Iris pigment epithelial cell (primary cell): ENCODE measurements at regions not wholly inside any gene's neighbourhood (a gene's known extent, or its start where the extent isn't known, plus 50 kb on each side); places are given as distances from the start of the nearest gene placed in this dataset.

ENCODE experiments used
- DNase-seq: peaks from one replicate; pipeline ENCODE4 v3.0.0-alpha.2; 2011; ENCODE audit warnings: low read depth

GRCh38 chr12:59839514-59839913 is 243.7 kb downstream of the SLC16A7 start:
- DNase-seq = peak; percentile 60

DNA sequence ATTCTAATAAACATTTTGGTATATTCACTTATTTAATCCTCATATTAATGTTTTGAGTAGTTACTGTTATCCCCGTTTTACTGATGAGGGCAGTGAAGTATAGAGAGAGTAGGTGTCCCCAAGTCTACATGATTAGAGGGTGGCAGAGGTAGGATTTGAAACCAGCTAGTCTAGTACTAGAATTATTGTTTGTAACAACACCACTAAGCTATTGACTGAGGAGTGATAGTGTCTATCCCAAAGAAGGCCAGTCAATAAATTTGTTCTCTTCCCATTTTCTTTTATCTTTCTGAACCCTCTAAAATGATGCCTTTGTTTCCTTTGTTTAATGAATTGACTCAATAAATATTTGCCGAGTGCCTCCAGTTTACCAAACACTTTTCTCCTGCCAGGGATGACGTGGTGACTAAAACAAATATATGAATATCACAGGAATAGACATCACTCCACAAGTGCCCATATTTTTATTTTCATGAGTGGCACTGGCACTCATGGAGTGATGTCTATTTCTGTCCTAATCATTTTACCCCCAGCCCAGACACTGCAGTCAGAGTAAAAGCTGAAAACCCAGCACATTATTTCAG is 247.5 kb downstream of the SLC16A7 start:
- DNase-seq = no peak

GRCh38 chr12:59844750-59845149 is 248.9 kb downstream of the SLC16A7 start:
- no peak for DNase-seq

DNA sequence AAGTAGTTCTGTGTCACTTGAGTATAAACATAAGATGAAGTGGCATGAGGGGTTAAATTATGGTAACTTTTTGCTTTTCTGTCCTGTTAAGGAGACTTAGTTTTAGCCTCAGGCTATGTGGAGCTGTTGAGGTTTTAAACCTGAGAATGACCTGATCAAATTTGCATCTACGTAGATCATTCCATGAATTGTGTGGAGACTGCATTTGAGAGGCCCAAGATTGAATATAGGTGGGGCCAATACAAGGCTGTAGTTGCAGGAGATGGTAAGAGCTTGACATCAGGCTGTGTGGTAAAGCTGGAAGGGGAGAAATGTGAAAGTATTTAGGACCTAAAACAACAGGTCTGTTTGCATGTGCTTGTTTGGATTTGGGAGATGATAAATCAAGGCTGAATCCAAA is 249.5 kb downstream of the SLC16A7 start:
- no peak for DNase-seq

DNA sequence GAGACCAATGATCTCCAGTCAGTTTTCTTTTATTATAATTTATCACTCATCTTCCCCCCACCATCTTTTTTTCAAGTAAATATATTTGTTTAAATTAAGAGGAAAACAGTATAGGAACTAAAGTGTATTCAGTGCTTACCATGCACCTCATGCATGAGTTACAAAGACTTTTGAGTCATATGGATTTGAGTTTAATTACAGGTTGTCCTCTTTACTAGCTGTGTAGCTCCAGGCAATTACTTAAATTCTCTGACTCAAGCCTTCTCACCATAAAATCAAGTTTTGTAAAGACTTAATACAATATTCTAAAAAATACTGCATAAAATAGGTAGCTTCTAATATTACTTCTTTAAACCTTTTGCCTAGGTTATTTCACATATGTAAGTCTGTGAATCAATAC is 251.3 kb downstream of the SLC16A7 start:
- DNase-seq = no peak

DNA sequence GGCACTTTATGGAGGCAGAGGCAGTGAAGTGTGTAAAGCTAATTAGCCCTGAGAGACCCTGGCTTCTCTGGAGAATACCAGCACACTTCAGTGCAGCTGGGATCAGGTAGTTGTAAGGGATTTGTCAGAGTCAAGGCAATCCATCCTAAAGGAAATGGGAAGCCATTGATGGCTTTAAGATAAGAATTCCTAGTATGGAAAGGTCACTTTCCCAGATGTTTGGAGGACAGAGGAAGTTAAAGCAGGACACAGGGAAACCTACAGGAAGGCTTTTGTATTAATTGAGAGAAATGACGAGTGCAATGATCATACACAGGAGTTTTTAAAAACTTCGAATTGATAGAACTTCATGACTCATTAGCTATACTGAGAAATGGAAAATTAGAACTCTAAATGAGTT is 254.4 kb downstream of the SLC16A7 start:
- DNase-seq = no peak

- DNase-seq = no peak
Observed at GRCh38 chr12:59858508-59859170, 262.8 kb downstream of the SLC16A7 start.

GRCh38 chr12:59859171-59859510 is 263.3 kb downstream of the SLC16A7 start:
- DNase-seq = no peak

GRCh38 chr12:59861635-59862034 is 265.8 kb downstream of the SLC16A7 start:
- peak; percentile 67 for DNase-seq

DNA sequence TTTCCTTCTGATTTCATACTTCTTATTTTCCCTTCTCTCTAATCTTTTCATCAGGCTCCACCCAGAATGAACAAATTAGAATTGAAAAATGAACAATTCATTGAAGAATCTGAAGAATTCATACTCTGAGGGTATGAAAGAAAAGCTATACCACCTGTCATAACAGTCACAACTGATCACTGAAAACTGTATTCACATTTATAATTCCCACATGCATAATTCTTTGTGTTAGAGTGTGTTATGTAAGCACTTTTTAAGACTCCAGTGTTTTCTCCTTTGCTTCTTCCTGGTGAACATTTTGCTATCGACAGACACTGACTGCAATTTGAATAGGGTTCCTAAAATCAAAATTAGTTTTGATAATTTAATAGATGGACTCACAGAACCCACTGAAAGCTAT is 271.2 kb downstream of the SLC16A7 start:
- no peak for DNase-seq

DNA sequence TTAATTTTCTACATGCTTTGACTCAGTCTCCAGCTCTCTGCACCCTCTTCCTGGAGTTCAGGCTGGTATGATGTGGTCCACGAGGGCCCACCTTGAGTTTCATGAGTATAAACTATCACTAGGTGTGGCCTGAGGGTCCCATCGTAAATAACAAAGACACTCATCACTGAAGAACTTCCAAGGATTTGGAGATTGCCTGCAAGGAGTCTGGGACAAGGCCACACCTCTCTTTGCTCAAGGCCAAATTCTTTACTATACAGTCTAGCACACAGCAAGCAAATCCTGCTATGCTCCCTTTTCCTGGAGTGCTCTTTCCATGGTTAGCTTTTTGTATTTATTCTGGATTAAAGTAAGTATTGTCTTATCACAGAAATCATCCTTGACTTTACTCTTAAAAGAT is 271.9 kb downstream of the SLC16A7 start:
- DNase-seq = no peak

DNA sequence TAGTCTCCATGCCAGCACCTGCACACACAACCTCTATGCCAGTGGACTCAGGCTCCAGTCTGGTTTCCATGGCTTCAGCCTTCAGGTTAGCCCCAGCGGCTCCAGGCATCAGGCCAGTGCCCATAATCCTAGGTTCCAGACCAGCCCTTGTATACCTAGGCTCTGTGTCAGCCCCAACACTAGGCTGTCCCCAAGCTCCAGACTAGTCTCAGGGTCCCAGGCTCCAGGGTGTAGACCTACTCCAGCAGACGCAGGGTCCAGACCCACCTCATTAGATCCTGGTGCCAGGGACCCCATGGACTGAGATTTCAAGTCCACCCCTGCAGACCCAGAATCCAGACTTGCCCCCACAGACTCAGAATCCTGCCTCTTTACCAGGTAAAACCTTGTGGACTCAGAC is 275.9 kb downstream of the SLC16A7 start:
- DNase-seq = no peak

DNA sequence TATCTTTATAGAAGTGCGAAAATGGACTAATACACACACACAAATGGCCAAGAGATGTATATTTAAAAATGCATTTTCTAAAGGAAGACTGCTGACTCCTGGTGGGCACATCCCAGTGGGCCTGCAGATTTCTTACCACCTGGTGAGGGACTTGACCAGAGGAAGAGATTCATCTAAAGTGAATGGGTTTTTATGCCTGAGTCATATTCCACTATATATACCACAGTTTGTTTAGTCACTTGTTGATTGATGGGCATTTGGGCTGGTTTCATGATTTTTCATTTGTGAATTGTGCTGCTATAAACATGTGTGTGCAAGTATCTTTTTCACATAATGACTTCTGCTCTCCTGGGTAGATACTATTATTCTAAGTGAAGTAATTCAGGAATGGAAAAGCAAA is 277.3 kb downstream of the SLC16A7 start:
- DNase-seq = no peak

DNA sequence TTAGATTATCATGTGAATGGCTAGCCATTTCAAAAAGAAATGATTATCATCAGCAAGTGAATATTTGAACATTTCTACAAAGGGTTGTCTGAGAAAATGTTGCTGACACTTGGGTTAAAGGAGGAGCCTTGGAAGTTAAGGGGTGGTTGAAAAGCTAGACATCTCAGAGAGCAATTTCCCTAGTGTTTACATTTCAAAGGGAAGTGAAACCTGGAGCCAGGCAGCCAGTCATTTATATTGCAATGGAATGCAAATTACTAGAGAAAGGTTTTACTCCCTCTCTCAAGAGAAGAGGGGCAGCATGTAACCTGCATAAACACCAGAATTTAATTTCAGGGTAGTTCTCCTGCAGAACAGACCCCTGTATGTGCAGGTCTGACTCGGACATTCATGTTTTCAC is 279.0 kb downstream of the SLC16A7 start:
- peak; percentile 24 for DNase-seq

DNA sequence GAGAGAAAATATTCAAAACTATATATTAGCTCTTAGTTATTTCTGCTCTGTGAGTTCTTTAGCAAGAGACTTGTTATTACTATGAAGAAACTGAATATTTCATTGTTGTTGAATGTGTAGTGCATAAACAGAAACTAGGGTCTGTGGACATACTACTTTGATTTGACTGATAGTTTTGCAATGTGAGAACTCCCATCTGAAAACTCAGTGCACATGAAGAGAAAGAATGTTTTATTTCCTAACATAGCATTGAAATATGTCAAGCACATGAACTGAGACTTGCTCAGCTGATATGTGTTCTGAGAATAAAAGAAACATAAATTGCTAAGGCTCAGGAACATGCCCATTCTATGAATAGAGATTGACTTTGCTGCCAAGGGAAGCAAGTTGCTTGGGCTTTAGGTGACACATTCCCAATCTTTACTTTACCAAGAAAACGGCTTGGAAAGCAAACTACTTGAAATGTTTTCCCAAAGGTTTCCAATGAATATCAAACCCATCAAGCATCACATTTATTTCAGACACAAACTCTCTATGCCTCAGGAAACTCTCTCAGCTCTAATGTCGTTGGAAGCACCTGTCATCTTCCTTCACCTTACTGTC is 290.4 kb downstream of the SLC16A7 start:
- peak; percentile 19 for DNase-seq

- DNase-seq = no peak
Observed at GRCh38 chr12:59887178-59887577, 291.3 kb downstream of the SLC16A7 start.

- DNase-seq = no peak
Observed at GRCh38 chr12:59890896-59891579, 295.2 kb downstream of the SLC16A7 start.

GRCh38 chr12:59895166-59895775 is 299.4 kb downstream of the SLC16A7 start:
- DNase-seq = no peak

GRCh38 chr12:59904874-59905521 is 309.2 kb downstream of the SLC16A7 start:
- DNase-seq = peak; percentile 75

- no peak for DNase-seq
Observed at GRCh38 chr12:59911516-59911915, 315.7 kb downstream of the SLC16A7 start.

GRCh38 chr12:59916988-59917387 is 321.2 kb downstream of the SLC16A7 start:
- no peak for DNase-seq

- DNase-seq = peak; percentile 72
Observed at GRCh38 chr12:59927032-59927431, 331.2 kb downstream of the SLC16A7 start.
